ENCODE measurements at regions not wholly inside any gene's neighbourhood (a gene's known extent, or its start where the extent isn't known, plus 50 kb on each side); places are given as distances from the start of the nearest gene placed in this dataset.

DNA sequence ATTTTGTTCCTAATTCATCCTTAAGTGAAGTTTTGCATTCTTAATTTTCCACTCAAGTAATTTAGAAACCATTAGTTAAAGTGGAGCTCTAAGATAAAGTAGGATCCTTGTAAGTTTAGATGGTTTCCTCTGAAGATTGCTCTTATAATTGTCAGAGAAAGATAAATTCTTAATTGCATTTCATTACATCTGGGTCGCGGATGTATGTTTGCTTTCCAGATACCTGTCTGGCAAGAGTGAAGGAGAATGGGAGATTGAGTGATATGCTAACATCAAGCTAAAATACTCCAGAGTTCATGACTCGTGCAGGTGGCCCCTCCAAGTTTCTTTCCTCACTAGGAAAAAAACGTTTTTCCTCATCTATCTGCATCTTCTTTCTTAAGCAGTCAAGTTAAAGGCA is 361.8 kb downstream of the DOK5 start:
- H3K4me3 Mint-ChIP-seq = no peak overlapping the region
- peaks cover 4% of the 10 kb centered on the region for H3K27me3 Mint-ChIP-seq (ENCODE audit: low read depth)
- no peaks in the 10 kb centered on the region for H3K36me3 Mint-ChIP-seq (ENCODE audit: low read depth)
- H3K9me3 Mint-ChIP-seq = no peaks in the 10 kb centered on the region
- H3K4me1 Mint-ChIP-seq = no peaks in the 10 kb centered on the region
- H3K27ac Mint-ChIP-seq = no peak overlapping the region
- TF ChIP-seq, protein P1, sequence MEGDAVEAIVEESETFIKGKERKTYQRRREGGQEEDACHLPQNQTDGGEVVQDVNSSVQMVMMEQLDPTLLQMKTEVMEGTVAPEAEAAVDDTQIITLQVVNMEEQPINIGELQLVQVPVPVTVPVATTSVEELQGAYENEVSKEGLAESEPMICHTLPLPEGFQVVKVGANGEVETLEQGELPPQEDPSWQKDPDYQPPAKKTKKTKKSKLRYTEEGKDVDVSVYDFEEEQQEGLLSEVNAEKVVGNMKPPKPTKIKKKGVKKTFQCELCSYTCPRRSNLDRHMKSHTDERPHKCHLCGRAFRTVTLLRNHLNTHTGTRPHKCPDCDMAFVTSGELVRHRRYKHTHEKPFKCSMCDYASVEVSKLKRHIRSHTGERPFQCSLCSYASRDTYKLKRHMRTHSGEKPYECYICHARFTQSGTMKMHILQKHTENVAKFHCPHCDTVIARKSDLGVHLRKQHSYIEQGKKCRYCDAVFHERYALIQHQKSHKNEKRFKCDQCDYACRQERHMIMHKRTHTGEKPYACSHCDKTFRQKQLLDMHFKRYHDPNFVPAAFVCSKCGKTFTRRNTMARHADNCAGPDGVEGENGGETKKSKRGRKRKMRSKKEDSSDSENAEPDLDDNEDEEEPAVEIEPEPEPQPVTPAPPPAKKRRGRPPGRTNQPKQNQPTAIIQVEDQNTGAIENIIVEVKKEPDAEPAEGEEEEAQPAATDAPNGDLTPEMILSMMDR (IDR thresholded peaks at IDR 0.05; ENCODE audit: unreplicated experiment in 3 of 3) = no peak

DNA sequence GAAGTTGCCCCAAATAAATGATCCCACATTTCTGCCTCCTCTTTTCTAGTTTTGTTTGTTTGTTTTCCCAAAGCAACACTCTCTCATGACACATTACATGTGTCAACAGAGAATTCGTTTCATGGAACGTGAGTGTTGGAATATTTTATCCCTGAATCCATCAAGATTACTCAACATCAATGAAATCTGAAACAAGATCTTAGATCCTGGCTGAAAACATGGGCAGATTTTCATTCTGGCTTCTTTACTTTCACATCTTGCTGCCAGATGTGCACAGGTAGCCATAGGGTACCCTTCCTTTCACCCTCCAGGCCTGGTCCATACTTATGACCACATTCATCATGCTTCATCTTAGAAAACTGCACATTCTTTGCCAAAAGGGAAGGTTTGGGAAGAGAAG is 347.0 kb downstream of the DOK5 start:
- Mint-ChIP-seq H3K9me3 (no peaks in the 10 kb centered on the region), H3K27me3 (ENCODE audit: low read depth) (no peaks in the 10 kb centered on the region), H3K4me3 (no peak overlapping the region), H3K27ac (no peak overlapping the region), H3K4me1 (no peaks in the 10 kb centered on the region), H3K36me3 (ENCODE audit: low read depth) (no peaks in the 10 kb centered on the region)
- TF ChIP-seq, protein P1 (IDR thresholded peaks at IDR 0.05; ENCODE audit: unreplicated experiment in 3 of 3) = no peak

DNA sequence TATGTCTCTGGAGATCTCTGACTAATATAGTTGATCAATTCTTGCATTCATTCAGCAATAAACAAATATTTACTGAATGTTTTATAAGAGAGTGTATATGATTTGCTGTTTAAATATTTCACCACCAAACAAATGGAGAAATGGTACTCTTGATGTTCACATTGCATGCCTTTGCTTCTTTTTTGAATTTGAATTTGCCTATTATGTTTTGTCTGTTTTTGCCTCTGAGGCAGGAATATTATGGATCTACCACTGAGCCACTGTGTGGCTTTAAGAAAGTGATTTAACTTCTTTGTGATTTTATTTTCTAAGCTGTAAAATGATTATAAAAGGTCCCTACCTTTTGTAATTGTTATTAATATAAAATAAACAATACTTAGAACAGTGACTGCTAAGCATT is 345.0 kb downstream of the DOK5 start:
- TF ChIP-seq, protein P1 (IDR thresholded peaks at IDR 0.05; ENCODE audit: unreplicated experiment in 3 of 3) = no peak
- no peaks in the 10 kb centered on the region for H3K9me3 Mint-ChIP-seq
- no peak overlapping the region for H3K27ac Mint-ChIP-seq
- H3K4me1 Mint-ChIP-seq = no peaks in the 10 kb centered on the region
- no peaks in the 10 kb centered on the region for H3K36me3 Mint-ChIP-seq (ENCODE audit: low read depth)
- H3K4me3 Mint-ChIP-seq = no peak overlapping the region
- no peaks in the 10 kb centered on the region for H3K27me3 Mint-ChIP-seq (ENCODE audit: low read depth)

DNA sequence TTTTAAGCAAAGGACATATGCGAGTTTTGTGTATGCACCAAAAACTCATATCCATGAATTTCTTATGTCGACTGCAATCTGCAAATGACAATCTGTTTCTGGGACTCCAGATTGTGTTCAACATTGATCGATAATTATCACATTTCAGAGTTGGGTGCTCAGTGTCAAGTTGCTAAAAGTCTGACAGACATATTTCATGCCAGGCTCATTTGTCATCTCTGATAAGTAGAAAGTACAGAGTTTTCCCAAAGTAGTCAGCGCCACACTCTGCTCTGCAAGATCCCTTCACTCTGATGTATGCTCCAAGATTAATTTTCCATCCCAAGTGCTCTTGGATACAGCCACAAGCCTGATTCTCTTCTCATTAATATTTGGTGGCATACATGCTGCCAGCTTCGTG is 331.1 kb downstream of the DOK5 start:
- no peaks in the 10 kb centered on the region for H3K9me3 Mint-ChIP-seq
- no peaks in the 10 kb centered on the region for H3K4me1 Mint-ChIP-seq
- H3K36me3 Mint-ChIP-seq (ENCODE audit: low read depth) = no peaks in the 10 kb centered on the region
- H3K27me3 Mint-ChIP-seq (ENCODE audit: low read depth) = no peaks in the 10 kb centered on the region
- no peak overlapping the region for H3K27ac Mint-ChIP-seq
- TF ChIP-seq, protein P1 (IDR thresholded peaks at IDR 0.05; ENCODE audit: unreplicated experiment in 3 of 3) = no peak
- no peak overlapping the region for H3K4me3 Mint-ChIP-seq

DNA sequence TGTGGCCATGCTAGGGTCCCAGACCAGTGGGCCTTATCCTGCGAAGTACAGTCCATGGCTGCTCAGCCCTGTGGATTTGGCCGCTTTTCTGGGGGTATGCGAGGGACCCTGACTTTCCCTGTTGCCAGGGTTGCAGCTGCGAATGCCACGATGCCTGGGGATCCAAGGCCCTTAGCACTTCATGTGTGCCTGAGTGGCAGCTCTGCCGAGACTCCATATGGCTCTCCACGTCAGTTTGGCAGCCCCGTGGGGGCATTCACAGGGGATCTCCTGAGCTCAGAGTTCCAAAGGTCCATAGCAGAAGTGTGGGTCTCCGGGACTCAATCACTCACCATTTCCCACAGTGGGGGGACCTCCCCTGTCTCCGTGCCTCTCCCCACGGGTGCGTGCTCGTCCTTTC is 319.5 kb downstream of the DOK5 start:
- peaks cover 19% of the 10 kb centered on the region for H3K9me3 Mint-ChIP-seq
- H3K4me3 Mint-ChIP-seq = no peak overlapping the region
- H3K27ac Mint-ChIP-seq = no peak overlapping the region
- H3K27me3 Mint-ChIP-seq (ENCODE audit: low read depth) = no peaks in the 10 kb centered on the region
- TF ChIP-seq, protein P1 (IDR thresholded peaks at IDR 0.05; ENCODE audit: unreplicated experiment in 3 of 3) = no peak
- H3K36me3 Mint-ChIP-seq (ENCODE audit: low read depth) = no peaks in the 10 kb centered on the region
- no peaks in the 10 kb centered on the region for H3K4me1 Mint-ChIP-seq

DNA sequence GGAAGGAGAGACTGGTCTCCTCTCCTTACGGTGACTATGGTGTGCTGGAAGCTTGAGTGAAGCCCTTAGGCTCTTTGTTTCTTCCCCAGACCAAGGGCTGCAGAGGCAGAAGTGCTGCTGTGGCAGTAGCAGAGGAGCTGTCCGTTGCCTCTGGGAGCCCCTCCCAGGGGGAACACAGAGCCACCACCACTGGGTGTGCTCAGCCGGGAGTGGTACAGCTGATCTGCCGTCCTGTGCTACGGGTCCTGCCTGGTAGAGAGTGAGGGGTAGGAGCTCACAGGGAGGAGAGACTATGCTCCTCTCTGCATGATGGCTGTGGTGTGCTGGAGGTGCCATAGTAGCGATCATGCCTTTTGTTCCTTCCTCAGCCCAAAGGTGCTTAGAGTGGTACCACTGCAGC is 318.7 kb downstream of the DOK5 start:
- TF ChIP-seq, protein P1 (IDR thresholded peaks at IDR 0.05; ENCODE audit: unreplicated experiment in 3 of 3) = no peak
- Mint-ChIP-seq H3K4me1 (no peaks in the 10 kb centered on the region), H3K4me3 (no peak overlapping the region), H3K27ac (no peak overlapping the region), H3K36me3 (ENCODE audit: low read depth) (no peaks in the 10 kb centered on the region), H3K9me3 (peaks cover 21% of the 10 kb centered on the region), H3K27me3 (ENCODE audit: low read depth) (no peaks in the 10 kb centered on the region)
